ENCODE measurements at regions not wholly inside any gene's neighbourhood (a gene's known extent, or its start where the extent isn't known, plus 50 kb on each side); places are given as distances from the start of the nearest gene placed in this dataset.
"Not testable (repeated sequence)": the region's sequence is repeated elsewhere in the genome, so short reads cannot be mapped to it uniquely, and the experiment has no call there.

GRCh38 chr20:30286157-30286556 lies 971.3 kb upstream of the DEFB115 start:
- TF ChIP-seq JUND (IDR thresholded peaks at IDR 0.05; ENCODE audit: low read depth), result no peak
- in situ Hi-C loops (cut with HindIII; ENCODE audit: low pct_unique_long_range_greater_than_20kb, low sequenced_read_pairs), result no loop called here
- no peak for DNase-seq (ENCODE audit: low read depth in 1 of 2, low spot score in 1 of 2)

- in situ Hi-C loops (cut with HindIII; ENCODE audit: low pct_unique_long_range_greater_than_20kb, low sequenced_read_pairs); DNase-seq (ENCODE audit: low read depth in 1 of 2, low spot score in 1 of 2): not testable (repeated sequence)
These were observed 970.0 kb upstream of the DEFB115 start for GRCh38 chr20:30287459-30287858.

GRCh38 chr20:30288346-30288745 lies 969.1 kb upstream of the DEFB115 start:
- TF ChIP-seq JUND (IDR thresholded peaks at IDR 0.05; ENCODE audit: low read depth), result no peak
- in situ Hi-C loops (cut with HindIII; ENCODE audit: low pct_unique_long_range_greater_than_20kb, low sequenced_read_pairs), result no loop called here
- DNase-seq (ENCODE audit: low read depth in 1 of 2, low spot score in 1 of 2), result no peak

- DNase-seq (ENCODE audit: low read depth in 1 of 2, low spot score in 1 of 2); in situ Hi-C loops (cut with HindIII; ENCODE audit: low pct_unique_long_range_greater_than_20kb, low sequenced_read_pairs): not testable (repeated sequence)
These were observed 968.4 kb upstream of the DEFB115 start for GRCh38 chr20:30289049-30289448.

- DNase-seq (ENCODE audit: low read depth in 1 of 2, low spot score in 1 of 2); in situ Hi-C loops (cut with HindIII; ENCODE audit: low pct_unique_long_range_greater_than_20kb, low sequenced_read_pairs): not testable (repeated sequence)
These were observed 967.7 kb upstream of the DEFB115 start for GRCh38 chr20:30289711-30290141.

GRCh38 chr20:30290361-30291063 lies 967.0 kb upstream of the DEFB115 start:
- in situ Hi-C loops (cut with HindIII; ENCODE audit: low pct_unique_long_range_greater_than_20kb, low sequenced_read_pairs); DNase-seq (ENCODE audit: low read depth in 1 of 2, low spot score in 1 of 2): not testable (repeated sequence)

- in situ Hi-C loops (cut with HindIII; ENCODE audit: low pct_unique_long_range_greater_than_20kb, low sequenced_read_pairs); DNase-seq (ENCODE audit: low read depth in 1 of 2, low spot score in 1 of 2): not testable (repeated sequence)
These were observed 966.4 kb upstream of the DEFB115 start for GRCh38 chr20:30291064-30291379.

- not testable (repeated sequence) for DNase-seq (ENCODE audit: low read depth in 1 of 2, low spot score in 1 of 2)
These were observed 965.8 kb upstream of the DEFB115 start for GRCh38 chr20:30291686-30292085.

GRCh38 chr20:30295396-30295795 lies 962.1 kb upstream of the DEFB115 start:
- DNase-seq (ENCODE audit: low read depth in 1 of 2, low spot score in 1 of 2); in situ Hi-C loops (cut with HindIII; ENCODE audit: low pct_unique_long_range_greater_than_20kb, low sequenced_read_pairs): not testable (repeated sequence)

More at GRCh38 chr20:30291686-30292085, 965.8 kb upstream of the DEFB115 start:
- in situ Hi-C loops (cut with HindIII; ENCODE audit: low pct_unique_long_range_greater_than_20kb, low sequenced_read_pairs), result not testable (repeated sequence)

- in situ Hi-C loops (cut with HindIII; ENCODE audit: low pct_unique_long_range_greater_than_20kb, low sequenced_read_pairs), result not testable (repeated sequence)
These were observed 961.5 kb upstream of the DEFB115 start for GRCh38 chr20:30295967-30296366.

GRCh38 chr20:30297878-30298595 lies 959.4 kb upstream of the DEFB115 start:
- in situ Hi-C loops (cut with HindIII; ENCODE audit: low pct_unique_long_range_greater_than_20kb, low sequenced_read_pairs); DNase-seq (ENCODE audit: low read depth in 1 of 2, low spot score in 1 of 2): not testable (repeated sequence)

More at GRCh38 chr20:30295967-30296366, 961.5 kb upstream of the DEFB115 start:
- not testable (repeated sequence) for DNase-seq (ENCODE audit: low read depth in 1 of 2, low spot score in 1 of 2)

- in situ Hi-C loops (cut with HindIII; ENCODE audit: low pct_unique_long_range_greater_than_20kb, low sequenced_read_pairs); DNase-seq (ENCODE audit: low read depth in 1 of 2, low spot score in 1 of 2): not testable (repeated sequence)
These were observed 957.2 kb upstream of the DEFB115 start for GRCh38 chr20:30300220-30300642.

- in situ Hi-C loops (cut with HindIII; ENCODE audit: low pct_unique_long_range_greater_than_20kb, low sequenced_read_pairs); DNase-seq (ENCODE audit: low read depth in 1 of 2, low spot score in 1 of 2): not testable (repeated sequence)
These were observed 954.7 kb upstream of the DEFB115 start for GRCh38 chr20:30302786-30303185.

- in situ Hi-C loops (cut with HindIII; ENCODE audit: low pct_unique_long_range_greater_than_20kb, low sequenced_read_pairs); DNase-seq (ENCODE audit: low read depth in 1 of 2, low spot score in 1 of 2): not testable (repeated sequence)
These were observed 947.5 kb upstream of the DEFB115 start for GRCh38 chr20:30309938-30310337.

GRCh38 chr20:30310385-30310784 lies 947.1 kb upstream of the DEFB115 start:
- in situ Hi-C loops (cut with HindIII; ENCODE audit: low pct_unique_long_range_greater_than_20kb, low sequenced_read_pairs); DNase-seq (ENCODE audit: low read depth in 1 of 2, low spot score in 1 of 2): not testable (repeated sequence)

GRCh38 chr20:30312220-30312619 lies 945.2 kb upstream of the DEFB115 start:
- in situ Hi-C loops (cut with HindIII; ENCODE audit: low pct_unique_long_range_greater_than_20kb, low sequenced_read_pairs); DNase-seq (ENCODE audit: low read depth in 1 of 2, low spot score in 1 of 2): not testable (repeated sequence)

- in situ Hi-C loops (cut with HindIII; ENCODE audit: low pct_unique_long_range_greater_than_20kb, low sequenced_read_pairs), result not testable (repeated sequence)
These were observed 943.8 kb upstream of the DEFB115 start for GRCh38 chr20:30313660-30314059.

GRCh38 chr20:30316063-30316462 lies 941.4 kb upstream of the DEFB115 start:
- DNase-seq (ENCODE audit: low read depth in 1 of 2, low spot score in 1 of 2); in situ Hi-C loops (cut with HindIII; ENCODE audit: low pct_unique_long_range_greater_than_20kb, low sequenced_read_pairs): not testable (repeated sequence)

More at GRCh38 chr20:30313660-30314059, 943.8 kb upstream of the DEFB115 start:
- not testable (repeated sequence) for DNase-seq (ENCODE audit: low read depth in 1 of 2, low spot score in 1 of 2)

All from T47D (cell line).